ENCODE measurements at regions not wholly inside any gene's neighbourhood (a gene's known extent, or its start where the extent isn't known, plus 50 kb on each side); places are given as distances from the start of the nearest gene placed in this dataset.
"Not testable (repeated sequence)": the region's sequence is repeated elsewhere in the genome, so short reads cannot be mapped to it uniquely, and the experiment has no call there.

- Histone ChIP-seq H3K4me3 (ENCODE audit: low read depth, low read length) (no peak overlapping the region), H3K27me3 (ENCODE audit: control insufficient read depth, insufficient read depth, low read length) (no peaks in the 10 kb centered on the region), H3K9me3 (ENCODE audit: control insufficient read depth, low read length) (no peaks in the 10 kb centered on the region), H3K9ac (no peak overlapping the region), H2AFZ (no peak overlapping the region), H3K4me1 (no peaks in the 10 kb centered on the region), H3K36me3 (ENCODE audit: control insufficient read depth, insufficient read depth, low read length) (no peaks in the 10 kb centered on the region), H3K27ac (no peak overlapping the region), H3K4me2 (ENCODE audit: low read length) (no peak overlapping the region), H3K79me2 (no peaks in the 10 kb centered on the region)
- no peak for TF ChIP-seq CTCF (IDR thresholded peaks at IDR 0.05)
Observed at GRCh38 chr6:51029561-51029960, 210.9 kb downstream of the TFAP2B start.

DNA sequence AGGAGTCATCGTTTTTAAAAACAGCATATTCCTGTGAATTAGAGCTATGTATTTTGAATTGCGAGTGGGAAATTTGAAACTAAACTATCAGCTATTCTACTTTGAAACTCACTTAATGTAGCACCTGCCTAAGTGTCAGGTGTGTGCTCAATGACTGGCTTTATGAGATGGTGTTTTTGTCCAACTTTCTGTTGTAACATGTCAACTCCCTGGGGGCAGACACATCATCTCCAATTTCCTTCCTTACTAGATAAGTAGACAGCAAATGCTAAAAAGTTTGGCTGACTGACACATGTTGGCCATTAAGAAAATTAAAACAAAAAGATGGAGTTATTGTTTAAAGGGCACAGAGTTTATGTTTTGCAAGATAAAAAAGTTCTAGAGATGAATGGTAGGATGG, 226.9 kb downstream of the TFAP2B start:
- H3K9ac ChIP-seq, result no peak overlapping the region
- H3K9me3 ChIP-seq (ENCODE audit: control insufficient read depth, low read length), result no peaks in the 10 kb centered on the region
- no peaks in the 10 kb centered on the region for H3K4me1 ChIP-seq
- no peaks in the 10 kb centered on the region for H3K79me2 ChIP-seq
- H2AFZ ChIP-seq, result no peak overlapping the region
- no peaks in the 10 kb centered on the region for H3K36me3 ChIP-seq (ENCODE audit: control insufficient read depth, insufficient read depth, low read length)
- H3K4me3 ChIP-seq (ENCODE audit: low read depth, low read length), result no peak overlapping the region
- H3K4me2 ChIP-seq (ENCODE audit: low read length), result no peak overlapping the region
- H3K27me3 ChIP-seq (ENCODE audit: control insufficient read depth, insufficient read depth, low read length), result no peaks in the 10 kb centered on the region
- TF ChIP-seq CTCF (IDR thresholded peaks at IDR 0.05), result no peak
- no peak overlapping the region for H3K27ac ChIP-seq

DNA sequence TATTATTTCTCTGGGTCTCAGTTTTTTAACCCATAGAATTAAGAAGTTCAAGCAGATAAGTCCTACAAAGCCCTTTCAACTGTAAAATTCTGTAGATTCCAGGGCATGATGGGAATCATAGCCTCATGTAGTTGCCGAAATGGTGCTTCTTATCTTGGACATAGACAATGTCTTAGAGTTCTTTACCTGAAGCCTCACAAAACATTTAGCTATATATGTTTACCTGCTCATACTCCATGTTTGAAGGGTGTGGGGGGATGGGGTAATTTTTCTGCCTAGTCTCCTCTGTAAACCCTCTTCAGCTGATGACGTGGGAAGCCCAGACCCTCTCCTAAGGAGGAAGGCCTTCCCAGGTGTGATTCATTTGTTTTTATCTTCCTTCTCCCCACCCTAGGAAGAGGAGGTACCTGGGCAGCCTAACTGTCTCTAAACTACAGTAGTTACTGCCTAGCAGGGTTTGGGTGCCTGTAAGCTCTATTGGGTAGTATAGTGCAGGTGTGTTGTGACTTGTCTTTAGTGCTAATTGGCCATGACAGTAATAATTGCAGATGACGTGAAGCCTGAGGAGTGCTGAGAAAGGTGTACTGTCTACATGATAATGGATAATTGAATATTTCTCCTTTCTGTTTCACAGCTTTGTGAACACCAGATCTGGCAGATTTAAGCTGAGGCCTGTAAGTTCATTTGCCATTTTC, 230.8 kb downstream of the TFAP2B start:
- Histone ChIP-seq H3K79me2 (no peaks in the 10 kb centered on the region), H3K9ac (no peak overlapping the region)

GRCh38 chr6:51049983-51050877, 231.6 kb downstream of the TFAP2B start:
- Histone ChIP-seq H3K36me3 (ENCODE audit: control insufficient read depth, insufficient read depth, low read length) (no peaks in the 10 kb centered on the region), H3K9ac (no peak overlapping the region), H3K27ac (no peak overlapping the region), H3K79me2 (no peaks in the 10 kb centered on the region), H3K4me2 (ENCODE audit: low read length) (no peak overlapping the region), H3K4me3 (ENCODE audit: low read depth, low read length) (no peak overlapping the region), H3K27me3 (ENCODE audit: control insufficient read depth, insufficient read depth, low read length) (no peaks in the 10 kb centered on the region), H3K4me1 (no peaks in the 10 kb centered on the region), H2AFZ (no peak overlapping the region), H3K9me3 (ENCODE audit: control insufficient read depth, low read length) (no peaks in the 10 kb centered on the region)
- TF ChIP-seq CTCF (IDR thresholded peaks at IDR 0.05), result no peak

More for the DNA sequence above, 230.8 kb downstream of the TFAP2B start:
- Histone ChIP-seq H3K36me3 (ENCODE audit: control insufficient read depth, insufficient read depth, low read length) (no peaks in the 10 kb centered on the region), H3K27ac (no peak overlapping the region), H3K9me3 (ENCODE audit: control insufficient read depth, low read length) (no peaks in the 10 kb centered on the region), H2AFZ (no peak overlapping the region), H3K4me3 (ENCODE audit: low read depth, low read length) (no peak overlapping the region), H3K27me3 (ENCODE audit: control insufficient read depth, insufficient read depth, low read length) (no peaks in the 10 kb centered on the region), H3K4me2 (ENCODE audit: low read length) (no peak overlapping the region), H3K4me1 (no peaks in the 10 kb centered on the region)
- no peak for TF ChIP-seq CTCF (IDR thresholded peaks at IDR 0.05)

DNA sequence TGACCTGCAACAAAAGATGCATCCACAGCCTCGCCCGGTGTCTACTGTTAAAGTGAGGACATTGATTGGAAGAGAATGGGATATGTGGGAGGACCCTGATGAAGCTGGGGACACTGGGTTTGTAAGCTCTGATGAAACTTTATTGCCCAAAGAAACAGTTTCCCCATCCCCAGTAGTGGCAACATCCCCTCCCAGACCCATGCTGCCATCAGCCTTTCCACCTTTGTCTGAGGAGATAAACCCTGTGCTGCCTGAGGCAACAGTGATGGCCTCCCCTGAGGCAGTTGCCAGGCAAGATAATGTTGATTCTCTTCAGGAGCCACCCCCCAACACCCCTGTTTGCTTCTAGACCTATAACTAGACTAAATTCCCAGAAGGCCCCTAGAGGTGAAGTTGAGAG, 234.0 kb downstream of the TFAP2B start:
- H3K79me2 ChIP-seq; H3K36me3 ChIP-seq (ENCODE audit: control insufficient read depth, insufficient read depth, low read length); H3K9ac ChIP-seq; H3K4me1 ChIP-seq; H3K27me3 ChIP-seq (ENCODE audit: control insufficient read depth, insufficient read depth, low read length); H3K4me3 ChIP-seq (ENCODE audit: low read depth, low read length); H2AFZ ChIP-seq; H3K27ac ChIP-seq; H3K4me2 ChIP-seq (ENCODE audit: low read length); H3K9me3 ChIP-seq (ENCODE audit: control insufficient read depth, low read length): not testable (repeated sequence)

- H3K4me1 ChIP-seq; H2AFZ ChIP-seq; H3K79me2 ChIP-seq; H3K4me3 ChIP-seq (ENCODE audit: low read depth, low read length); H3K36me3 ChIP-seq (ENCODE audit: control insufficient read depth, insufficient read depth, low read length); H3K9me3 ChIP-seq (ENCODE audit: control insufficient read depth, low read length); H3K4me2 ChIP-seq (ENCODE audit: low read length); H3K27me3 ChIP-seq (ENCODE audit: control insufficient read depth, insufficient read depth, low read length); H3K9ac ChIP-seq; H3K27ac ChIP-seq: not testable (repeated sequence)
Observed at GRCh38 chr6:51055316-51055715, 236.6 kb downstream of the TFAP2B start.

All from parathyroid adenoma (tissue), 2 donors.